OCI-LY1 (cell line): ENCODE measurements at regions not wholly inside any gene's neighbourhood (a gene's known extent, or its start where the extent isn't known, plus 50 kb on each side); places are given as distances from the start of the nearest gene placed in this dataset.

Experiments
- H2AFZ ChIP-seq: fragments of 200-600 bp; sonication (generic), shearing (Covaris generic); 2 replicates; pipeline ENCODE4 v1.6.0; 2014; ENCODE audit warnings: antibody characterized with exemption, mild to moderate bottlenecking, low read length
- H3F3A ChIP-seq: fragments of 200-600 bp; sonication (generic), shearing (Covaris generic); 2 replicates; pipeline ENCODE4 v1.6.0; 2014; ENCODE audit warnings: mild to moderate bottlenecking, antibody characterized with exemption, low read length, moderate library complexity; ENCODE audit not compliant: insufficient read depth
- H3K27ac ChIP-seq: fragments of 200-600 bp; sonication (generic); 2 replicates; pipeline ENCODE4 v1.5.1; 2014; ENCODE audit warnings: low read length, mixed run types, mild to moderate bottlenecking, low read depth; ENCODE audit not compliant: poor library complexity, severe bottlenecking
- H3K27me3 ChIP-seq: fragments of 200-600 bp; sonication (generic); 2 replicates; pipeline ENCODE4 v1.6.0; 2014; ENCODE audit warnings: antibody characterized with exemption, mild to moderate bottlenecking, low read length, moderate library complexity; ENCODE audit not compliant: insufficient read depth
- H3K36me3 ChIP-seq: fragments of 200-600 bp; sonication (generic); 2 replicates; pipeline ENCODE4 v1.6.1; 2014; ENCODE audit warnings: mild to moderate bottlenecking, antibody characterized with exemption, low read length, moderate library complexity, mixed read lengths; ENCODE audit not compliant: insufficient read depth
- H3K4me1 ChIP-seq: fragments of 200-600 bp; sonication (generic); 2 replicates; pipeline ENCODE4 v1.5.1; 2014; ENCODE audit warnings: mild to moderate bottlenecking, low read length, moderate library complexity; ENCODE audit not compliant: insufficient read depth, severe bottlenecking
- H3K4me2 ChIP-seq: fragments of 200-600 bp; sonication (generic), shearing (Covaris generic); 2 replicates; pipeline ENCODE4 v1.6.1; 2014; ENCODE audit warnings: low read length
- H3K4me3 ChIP-seq: fragments of 200-600 bp; sonication (generic); 2 replicates; pipeline ENCODE4 v1.5.1; 2014; ENCODE audit warnings: low read length, low read depth, mild to moderate bottlenecking, mixed read lengths; ENCODE audit not compliant: poor library complexity, severe bottlenecking
- H3K79me2 ChIP-seq: fragments of 200-600 bp; shearing (Covaris generic); 2 replicates; pipeline ENCODE4 v1.6.1; 2016; ENCODE audit warnings: mixed run types, low read length, mixed read lengths; ENCODE audit not compliant: insufficient read depth
- H3K9ac ChIP-seq: fragments of 200-600 bp; sonication (generic), shearing (Covaris generic); 2 replicates; pipeline ENCODE4 v1.6.1; 2014; ENCODE audit warnings: mild to moderate bottlenecking, low read length, mixed read lengths
- H3K9me2 ChIP-seq: fragments of 200-600 bp; sonication (generic), shearing (Covaris generic); 2 replicates; pipeline ENCODE4 v1.6.1; 2014; ENCODE audit warnings: low read depth, mild to moderate bottlenecking, low read length, mixed read lengths
- H3K9me3 ChIP-seq: fragments of 200-600 bp; shearing (Covaris generic); 2 replicates; pipeline ENCODE4 v1.6.1; 2014; ENCODE audit warnings: low read length, mixed read lengths
- H4K20me1 ChIP-seq: fragments of 200-600 bp; sonication (generic), shearing (Covaris generic); 2 replicates; pipeline ENCODE4 v1.6.0; 2016; ENCODE audit warnings: mild to moderate bottlenecking, low read length; ENCODE audit not compliant: insufficient read depth
- EZH2 ChIP-seq: fragments of 200-600 bp; sonication (generic), shearing (Covaris generic); IDR thresholded peaks from 2 replicates; pipeline ENCODE4 v1.8.0; 2017; ENCODE audit warnings: borderline replicate concordance, mixed run types, mild to moderate bottlenecking, antibody characterized with exemption, low read length, moderate library complexity, mixed read lengths
- TF ChIP-seq, protein P1 (sequence below): fragments of 200-600 bp; sonication (generic), shearing (Covaris generic); IDR thresholded peaks from 2 replicates; pipeline ENCODE4 v1.5.1; 2017; ENCODE audit warnings: mild to moderate bottlenecking, antibody characterized with exemption, low read length, moderate library complexity, mixed read lengths

- H4K20me1 ChIP-seq, result no peaks in the 10 kb centered on the region
- no peaks in the 10 kb centered on the region for H3K4me1 ChIP-seq
- no peak overlapping the region for H2AFZ ChIP-seq
- H3K36me3 ChIP-seq, result no peaks in the 10 kb centered on the region
- no peak overlapping the region for H3K9ac ChIP-seq
- no peak for TF ChIP-seq EZH2
- TF ChIP-seq, protein P1, sequence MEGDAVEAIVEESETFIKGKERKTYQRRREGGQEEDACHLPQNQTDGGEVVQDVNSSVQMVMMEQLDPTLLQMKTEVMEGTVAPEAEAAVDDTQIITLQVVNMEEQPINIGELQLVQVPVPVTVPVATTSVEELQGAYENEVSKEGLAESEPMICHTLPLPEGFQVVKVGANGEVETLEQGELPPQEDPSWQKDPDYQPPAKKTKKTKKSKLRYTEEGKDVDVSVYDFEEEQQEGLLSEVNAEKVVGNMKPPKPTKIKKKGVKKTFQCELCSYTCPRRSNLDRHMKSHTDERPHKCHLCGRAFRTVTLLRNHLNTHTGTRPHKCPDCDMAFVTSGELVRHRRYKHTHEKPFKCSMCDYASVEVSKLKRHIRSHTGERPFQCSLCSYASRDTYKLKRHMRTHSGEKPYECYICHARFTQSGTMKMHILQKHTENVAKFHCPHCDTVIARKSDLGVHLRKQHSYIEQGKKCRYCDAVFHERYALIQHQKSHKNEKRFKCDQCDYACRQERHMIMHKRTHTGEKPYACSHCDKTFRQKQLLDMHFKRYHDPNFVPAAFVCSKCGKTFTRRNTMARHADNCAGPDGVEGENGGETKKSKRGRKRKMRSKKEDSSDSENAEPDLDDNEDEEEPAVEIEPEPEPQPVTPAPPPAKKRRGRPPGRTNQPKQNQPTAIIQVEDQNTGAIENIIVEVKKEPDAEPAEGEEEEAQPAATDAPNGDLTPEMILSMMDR, result no peak
- no peak overlapping the region for H3K4me3 ChIP-seq
- H3K79me2 ChIP-seq, result no peaks in the 10 kb centered on the region
- H3K9me3 ChIP-seq, result no peaks in the 10 kb centered on the region
- no peaks in the 10 kb centered on the region for H3F3A ChIP-seq
- no peak overlapping the region for H3K27ac ChIP-seq
- H3K9me2 ChIP-seq, result no peaks in the 10 kb centered on the region
- H3K4me2 ChIP-seq, result no peak overlapping the region
- H3K27me3 ChIP-seq, result no peaks in the 10 kb centered on the region
Observed at GRCh38 chr11:92897487-92897886, 72.0 kb upstream of the MTNR1B start.

DNA sequence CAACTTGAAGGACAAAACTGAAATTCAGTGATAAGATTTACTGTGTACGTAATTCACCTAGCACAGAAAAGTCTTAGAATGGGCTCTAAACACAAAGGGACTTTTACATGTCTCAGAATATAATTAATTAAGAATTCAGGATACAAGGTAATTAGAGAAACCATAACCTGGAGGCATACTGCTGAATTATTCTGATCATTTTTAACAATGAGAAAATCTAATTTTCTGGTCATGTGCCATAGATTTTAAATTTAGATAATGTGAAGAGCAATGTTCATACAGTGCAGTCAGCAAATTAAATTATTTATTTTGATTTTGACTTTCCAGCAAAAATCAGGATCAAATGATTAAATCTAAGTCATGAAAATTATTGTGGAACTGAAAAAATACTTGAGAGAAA lies 67.0 kb upstream of the MTNR1B start:
- H3K27ac ChIP-seq, result no peak overlapping the region
- no peaks in the 10 kb centered on the region for H3K9me3 ChIP-seq
- no peaks in the 10 kb centered on the region for H3K9me2 ChIP-seq
- H3K4me1 ChIP-seq, result no peaks in the 10 kb centered on the region
- no peak overlapping the region for H3K4me2 ChIP-seq
- no peaks in the 10 kb centered on the region for H3K27me3 ChIP-seq
- H3F3A ChIP-seq, result no peaks in the 10 kb centered on the region
- TF ChIP-seq, protein P1, result no peak
- no peak for TF ChIP-seq EZH2
- no peak overlapping the region for H3K4me3 ChIP-seq
- H3K9ac ChIP-seq, result no peak overlapping the region
- H4K20me1 ChIP-seq, result no peaks in the 10 kb centered on the region
- no peak overlapping the region for H2AFZ ChIP-seq
- no peaks in the 10 kb centered on the region for H3K36me3 ChIP-seq
- H3K79me2 ChIP-seq, result no peaks in the 10 kb centered on the region

- Histone ChIP-seq H3K4me3 (no peak overlapping the region), H3K79me2 (no peaks in the 10 kb centered on the region), H3K27ac (no peak overlapping the region), H4K20me1 (no peaks in the 10 kb centered on the region), H2AFZ (no peak overlapping the region), H3K9ac (no peak overlapping the region), H3K36me3 (no peaks in the 10 kb centered on the region), H3K27me3 (no peaks in the 10 kb centered on the region), H3K4me1 (no peaks in the 10 kb centered on the region), H3F3A (no peaks in the 10 kb centered on the region), H3K9me2 (no peaks in the 10 kb centered on the region), H3K4me2 (no peak overlapping the region), H3K9me3 (no peaks in the 10 kb centered on the region)
- TF ChIP-seq, protein P1, result no peak
- TF ChIP-seq EZH2, result no peak
Observed at GRCh38 chr11:92907671-92908070, 61.8 kb upstream of the MTNR1B start.
